ENCODE measurements at regions not wholly inside any gene's neighbourhood (a gene's known extent, or its start where the extent isn't known, plus 50 kb on each side); places are given as distances from the start of the nearest gene placed in this dataset.
"Not testable (repeated sequence)": the region's sequence is repeated elsewhere in the genome, so short reads cannot be mapped to it uniquely, and the experiment has no call there.

DNA sequence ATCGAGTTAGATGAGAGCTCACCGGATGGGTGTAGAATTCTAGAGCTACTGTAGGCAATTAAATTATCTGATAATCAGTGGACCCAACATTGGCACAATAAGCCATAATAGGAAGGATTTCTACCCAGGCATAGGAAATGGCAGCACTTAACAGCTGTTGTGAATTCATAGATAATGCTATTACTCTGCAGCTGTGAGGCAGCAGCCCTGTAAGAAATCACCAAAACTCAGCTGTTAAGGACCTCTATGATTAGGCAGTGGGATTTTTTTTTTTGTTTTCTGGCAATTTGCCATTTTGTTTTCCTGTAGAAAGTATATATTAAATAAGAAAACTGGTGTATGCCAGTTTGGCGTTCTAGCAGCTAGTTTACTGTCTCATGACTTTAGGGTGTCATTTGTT, 609.1 kb upstream of the SLC35B3 start:
- no peak for DNase-seq (ENCODE audit: extremely low read depth, low read depth)
- no peak overlapping the region for H3K4me3 ChIP-seq (replicated peaks; ENCODE audit: low read depth, low read length)
- no peak for TF ChIP-seq CTCF (IDR thresholded peaks at IDR 0.05; ENCODE audit: low read depth, low read length, missing control alignments)

GRCh38 chr6:9040718-9041117, 605.4 kb upstream of the SLC35B3 start:
- no peak overlapping the region for H3K4me3 ChIP-seq (replicated peaks; ENCODE audit: low read depth, low read length)
- TF ChIP-seq CTCF (IDR thresholded peaks at IDR 0.05; ENCODE audit: low read depth, low read length, missing control alignments) = no peak
- DNase-seq (ENCODE audit: extremely low read depth, low read depth) = no peak

GRCh38 chr6:9039258-9039657, 603.9 kb upstream of the SLC35B3 start:
- peak; percentile 9 for TF ChIP-seq CTCF (IDR thresholded peaks at IDR 0.05; ENCODE audit: low read depth, low read length, missing control alignments)
- H3K4me3 ChIP-seq (replicated peaks; ENCODE audit: low read depth, low read length) = no peak overlapping the region
- DNase-seq (ENCODE audit: extremely low read depth, low read depth) = no peak

DNA sequence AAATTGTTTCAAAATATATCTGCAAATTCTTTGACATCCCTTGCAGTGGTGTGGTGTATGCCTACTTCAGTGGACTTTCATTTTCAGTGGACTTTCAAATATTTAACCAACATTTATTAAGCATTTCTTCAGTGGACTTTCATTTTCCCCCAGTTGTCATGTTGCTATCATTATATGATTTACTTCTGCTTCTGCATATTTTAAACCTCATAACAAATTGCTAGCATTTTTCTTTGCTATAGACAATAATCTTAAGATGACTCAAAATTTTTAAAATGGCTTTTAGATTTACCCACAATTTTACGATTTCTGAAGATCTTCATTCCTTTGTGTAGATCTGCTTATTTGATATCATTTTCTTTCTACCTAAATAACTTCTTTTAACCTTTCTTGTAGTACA, 592.7 kb upstream of the SLC35B3 start:
- no peak for TF ChIP-seq CTCF (IDR thresholded peaks at IDR 0.05; ENCODE audit: low read depth, low read length, missing control alignments)
- no peak for DNase-seq (ENCODE audit: extremely low read depth, low read depth)
- H3K4me3 ChIP-seq (replicated peaks; ENCODE audit: low read depth, low read length) = no peak overlapping the region

DNA sequence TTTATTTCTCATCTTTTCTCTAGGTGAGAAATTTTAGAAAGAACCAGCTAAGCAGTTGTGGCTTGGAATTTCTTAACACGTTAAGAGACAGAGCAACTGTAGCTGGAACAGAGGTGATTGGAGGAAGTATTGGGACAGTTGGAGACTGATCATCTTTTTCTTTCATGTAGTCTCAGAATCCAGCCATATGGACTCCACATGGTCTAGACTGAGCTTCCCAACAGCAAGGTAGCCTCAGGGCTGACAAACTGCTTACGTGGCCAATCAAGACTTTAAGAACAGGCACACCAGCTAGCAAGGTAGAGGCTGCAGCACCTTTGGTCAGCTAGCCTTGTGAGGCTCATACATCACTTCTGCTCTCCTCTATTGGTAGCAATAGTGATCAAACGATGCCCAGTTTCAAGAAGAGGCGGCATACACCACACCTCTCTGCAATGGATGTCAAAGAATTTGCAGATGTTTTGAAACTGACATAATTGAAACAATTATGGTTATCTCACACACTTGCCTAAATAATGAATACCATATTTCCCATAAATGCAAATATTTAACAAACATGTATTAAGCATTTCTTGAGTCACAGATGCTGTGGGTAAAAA, 590.5 kb upstream of the SLC35B3 start:
- no peak overlapping the region for H3K4me3 ChIP-seq (replicated peaks; ENCODE audit: low read depth, low read length)
- no peak for TF ChIP-seq CTCF (IDR thresholded peaks at IDR 0.05; ENCODE audit: low read depth, low read length, missing control alignments)
- peak; percentile 78 for DNase-seq (ENCODE audit: extremely low read depth, low read depth)

DNA sequence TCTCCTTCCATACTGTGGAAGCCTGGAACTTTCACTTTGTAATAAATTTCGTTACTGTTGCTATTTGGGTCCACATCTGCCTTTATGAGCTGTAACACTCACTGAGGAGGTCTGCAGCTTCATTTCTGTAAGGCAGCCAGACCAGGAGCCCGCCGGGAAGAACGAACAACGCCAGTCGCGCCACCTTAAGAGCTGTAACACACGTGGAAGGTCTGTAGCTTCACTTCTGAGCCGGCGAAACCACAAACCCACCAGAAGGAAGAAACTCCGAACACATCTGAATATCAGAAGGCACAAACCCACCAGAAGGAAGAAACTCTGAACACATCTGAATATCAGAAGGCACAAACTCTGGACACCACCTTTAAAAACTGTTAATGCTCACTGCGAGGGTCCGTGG, 589.9 kb upstream of the SLC35B3 start:
- TF ChIP-seq CTCF (IDR thresholded peaks at IDR 0.05; ENCODE audit: low read depth, low read length, missing control alignments) = no peak
- DNase-seq (ENCODE audit: extremely low read depth, low read depth) = no peak
- H3K4me3 ChIP-seq (replicated peaks; ENCODE audit: low read depth, low read length) = no peak overlapping the region

DNA sequence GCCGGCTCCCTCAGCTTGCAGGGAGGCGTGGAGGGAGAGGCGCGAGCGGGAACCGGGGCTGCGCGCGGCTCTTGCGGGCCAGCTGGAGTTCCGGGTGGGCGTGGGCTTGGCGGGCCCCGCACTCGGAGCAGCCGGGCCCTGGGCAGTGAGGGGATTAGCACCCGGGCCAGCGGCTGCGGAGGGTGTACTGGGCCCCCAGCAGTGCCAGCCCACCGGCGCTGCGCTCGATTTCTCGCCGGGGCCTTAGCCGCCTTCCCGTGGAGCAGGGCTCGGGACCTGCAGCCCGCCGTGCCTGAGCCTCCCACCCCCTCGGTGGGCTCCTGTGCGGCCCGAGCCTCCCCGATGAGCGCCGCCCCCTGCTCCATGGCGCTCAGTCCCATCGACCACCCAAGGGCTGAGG, 588.9 kb upstream of the SLC35B3 start:
- not testable (repeated sequence) for DNase-seq (ENCODE audit: extremely low read depth, low read depth); H3K4me3 ChIP-seq (replicated peaks; ENCODE audit: low read depth, low read length)
